SH-SY5Y (cell line): ENCODE measurements at regions not wholly inside any gene's neighbourhood (a gene's known extent, or its start where the extent isn't known, plus 50 kb on each side); places are given as distances from the start of the nearest gene placed in this dataset.

Source experiments
- GATA2 ChIP-seq: IDR thresholded peaks from 2 replicates; pipeline ENCODE4 v1.6.1; 2011; ENCODE audit warnings: mild to moderate bottlenecking, low read depth, low read length
- GATA3 ChIP-seq: IDR thresholded peaks from 2 replicates; pipeline ENCODE4 v1.6.1; 2011; ENCODE audit warnings: low read depth, mild to moderate bottlenecking, low read length, moderate library complexity

- TF ChIP-seq GATA2: no peak
- no peak for TF ChIP-seq GATA3
Measured at GRCh38 chr13:99897076-99897440, 74.5 kb downstream of the ZIC5 start.

GRCh38 chr13:99896369-99897075 is 75.0 kb downstream of the ZIC5 start:
- TF ChIP-seq GATA3: no peak
- TF ChIP-seq GATA2: no peak

- TF ChIP-seq GATA3 (no peak), GATA2 (no peak)
Measured at GRCh38 chr13:99895444-99896368, 75.9 kb downstream of the ZIC5 start.

- TF ChIP-seq GATA3 (no peak), GATA2 (no peak)
Measured at GRCh38 chr13:99894840-99895443, 76.6 kb downstream of the ZIC5 start.

- TF ChIP-seq GATA2 (no peak), GATA3 (no peak)
Measured at GRCh38 chr13:99894105-99894839, 77.3 kb downstream of the ZIC5 start.

GRCh38 chr13:99893567-99893966 is 78.0 kb downstream of the ZIC5 start:
- no peak for TF ChIP-seq GATA3
- no peak for TF ChIP-seq GATA2

GRCh38 chr13:99892866-99893504 is 78.6 kb downstream of the ZIC5 start:
- no peak for TF ChIP-seq GATA3
- TF ChIP-seq GATA2: no peak

GRCh38 chr13:99892196-99892613 is 79.4 kb downstream of the ZIC5 start:
- TF ChIP-seq GATA3 (no peak), GATA2 (no peak)

- no peak for TF ChIP-seq GATA3
- TF ChIP-seq GATA2: no peak
Measured at GRCh38 chr13:99886706-99887105, 84.9 kb downstream of the ZIC5 start.

GRCh38 chr13:99884913-99885312 is 86.7 kb downstream of the ZIC5 start:
- TF ChIP-seq GATA2 (no peak), GATA3 (no peak)

- TF ChIP-seq GATA3 (no peak), GATA2 (no peak)
Measured at GRCh38 chr13:99883805-99884204, 87.8 kb downstream of the ZIC5 start.

GRCh38 chr13:99878921-99879610 is 92.5 kb downstream of the ZIC5 start:
- no peak for TF ChIP-seq GATA3
- no peak for TF ChIP-seq GATA2

- TF ChIP-seq GATA2 (no peak), GATA3 (no peak)
Measured at GRCh38 chr13:99876651-99877050, 94.9 kb downstream of the ZIC5 start.
